GM18519 (cell line): ENCODE measurements at regions not wholly inside any gene's neighbourhood (a gene's known extent, or its start where the extent isn't known, plus 50 kb on each side); places are given as distances from the start of the nearest gene placed in this dataset.
"Not testable (repeated sequence)": the region's sequence is repeated elsewhere in the genome, so short reads cannot be mapped to it uniquely, and the experiment has no call there.

Experiments used
- ATAC-seq: cut with Tn5 transposase; IDR thresholded peaks from one replicate; pipeline ENCODE4 v1.9.1; 2021; ENCODE audit warnings: mild to moderate bottlenecking, moderate library complexity; ENCODE audit not compliant: unreplicated experiment, low FRiP score

GRCh38 chr17:68135141-68135887 lies 99.8 kb downstream of the KPNA2 start:
- no peak for ATAC-seq

- ATAC-seq: no peak
Measured at GRCh38 chr17:68141050-68141449, 105.5 kb downstream of the KPNA2 start.

GRCh38 chr17:68142595-68142994 lies 105.2 kb upstream of the AMZ2 start:
- no peak for ATAC-seq

- no peak for ATAC-seq
Measured at GRCh38 chr17:68143425-68143824, 104.4 kb upstream of the AMZ2 start.

GRCh38 chr17:68145088-68145487 lies 102.8 kb upstream of the AMZ2 start:
- ATAC-seq: no peak

GRCh38 chr17:68148936-68149335 lies 98.9 kb upstream of the AMZ2 start:
- no peak for ATAC-seq

- ATAC-seq: no peak
Measured at GRCh38 chr17:68152161-68152571, 95.7 kb upstream of the AMZ2 start.

GRCh38 chr17:68155692-68156091 lies 92.2 kb upstream of the AMZ2 start:
- ATAC-seq: no peak

GRCh38 chr17:68161644-68162428 lies 86.0 kb upstream of the AMZ2 start:
- ATAC-seq: no peak

- ATAC-seq: not testable (repeated sequence)
Measured at GRCh38 chr17:68168273-68169164, 79.3 kb upstream of the AMZ2 start.

- not testable (repeated sequence) for ATAC-seq
Measured at GRCh38 chr17:68169165-68169821, 78.5 kb upstream of the AMZ2 start.

GRCh38 chr17:68169840-68170239 lies 78.0 kb upstream of the AMZ2 start:
- no peak for ATAC-seq

GRCh38 chr17:68170246-68170645 lies 77.6 kb upstream of the AMZ2 start:
- no peak for ATAC-seq

- peak; percentile 58 for ATAC-seq
Measured at GRCh38 chr17:68172461-68172954, 75.3 kb upstream of the AMZ2 start.

GRCh38 chr17:68175416-68175815 lies 72.4 kb upstream of the AMZ2 start:
- ATAC-seq: no peak

- no peak for ATAC-seq
Measured at GRCh38 chr17:68175905-68176304, 71.9 kb upstream of the AMZ2 start.

- no peak for ATAC-seq
Measured at GRCh38 chr17:68176718-68177117, 71.1 kb upstream of the AMZ2 start.

- no peak for ATAC-seq
Measured at GRCh38 chr17:68178831-68179230, 69.0 kb upstream of the AMZ2 start.

- ATAC-seq: no peak
Measured at GRCh38 chr17:68179236-68179925, 68.5 kb upstream of the AMZ2 start.

GRCh38 chr17:68179926-68180285 lies 67.9 kb upstream of the AMZ2 start:
- ATAC-seq: no peak
